ENCODE measurements at regions not wholly inside any gene's neighbourhood (a gene's known extent, or its start where the extent isn't known, plus 50 kb on each side); places are given as distances from the start of the nearest gene placed in this dataset.

DNA sequence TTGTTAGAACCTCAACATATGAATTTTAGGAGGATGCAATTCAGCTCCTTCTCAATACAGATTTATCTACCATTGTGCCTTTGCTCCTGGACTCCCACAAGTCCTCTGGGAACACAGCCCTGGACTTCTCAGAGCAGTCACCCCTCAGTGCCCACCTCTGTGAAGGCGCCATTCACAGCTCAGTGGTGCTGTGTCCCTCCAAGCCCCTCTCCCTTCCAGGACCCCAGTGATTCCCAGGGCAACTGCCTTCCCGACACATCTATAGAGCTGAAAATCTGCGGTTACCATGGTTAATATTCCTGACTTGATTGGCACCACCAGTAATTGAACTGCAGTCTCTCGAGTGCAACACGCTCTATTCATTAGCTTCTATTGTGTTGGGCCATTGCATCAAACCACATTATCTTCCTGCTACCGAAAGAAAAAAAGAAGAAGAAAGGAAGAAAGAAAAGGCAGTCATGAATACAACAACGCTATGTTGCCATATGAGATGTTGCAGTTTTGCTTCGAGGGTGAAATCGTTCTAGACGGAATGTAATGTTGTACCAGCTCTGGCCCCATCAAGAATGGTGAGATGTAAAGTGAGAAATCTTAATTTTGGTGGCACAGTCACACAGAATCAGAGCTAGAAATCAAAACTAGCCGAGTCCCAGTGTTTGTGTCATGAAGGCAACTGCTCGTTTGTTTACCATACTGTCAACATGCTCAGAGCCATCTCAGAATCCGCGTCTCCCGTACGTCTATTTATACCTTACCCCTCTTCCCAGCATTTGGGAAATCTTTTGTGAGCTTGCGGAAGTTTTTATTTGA, 524.0 kb upstream of the ID2 start:
- DNase-seq = no peak

DNA sequence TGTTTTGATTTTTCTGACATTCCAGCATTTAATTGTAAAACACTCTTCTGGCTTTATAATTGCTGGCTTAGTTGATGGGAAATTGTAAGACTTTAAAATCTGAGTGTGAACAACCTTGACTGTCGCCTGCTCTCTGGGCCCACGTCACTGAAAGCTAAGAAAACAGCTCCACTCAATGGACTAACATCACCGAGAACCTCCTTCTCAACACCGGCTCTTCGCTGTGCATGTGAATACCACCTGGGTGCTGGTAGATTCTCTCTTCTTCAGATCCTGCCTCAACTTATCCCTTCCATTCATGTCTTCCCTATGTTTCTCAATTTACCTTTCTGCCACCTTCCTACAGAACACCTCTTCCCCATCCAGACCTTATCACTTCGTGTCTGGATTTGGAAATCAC, 523.1 kb upstream of the ID2 start:
- DNase-seq = no peak

DNA sequence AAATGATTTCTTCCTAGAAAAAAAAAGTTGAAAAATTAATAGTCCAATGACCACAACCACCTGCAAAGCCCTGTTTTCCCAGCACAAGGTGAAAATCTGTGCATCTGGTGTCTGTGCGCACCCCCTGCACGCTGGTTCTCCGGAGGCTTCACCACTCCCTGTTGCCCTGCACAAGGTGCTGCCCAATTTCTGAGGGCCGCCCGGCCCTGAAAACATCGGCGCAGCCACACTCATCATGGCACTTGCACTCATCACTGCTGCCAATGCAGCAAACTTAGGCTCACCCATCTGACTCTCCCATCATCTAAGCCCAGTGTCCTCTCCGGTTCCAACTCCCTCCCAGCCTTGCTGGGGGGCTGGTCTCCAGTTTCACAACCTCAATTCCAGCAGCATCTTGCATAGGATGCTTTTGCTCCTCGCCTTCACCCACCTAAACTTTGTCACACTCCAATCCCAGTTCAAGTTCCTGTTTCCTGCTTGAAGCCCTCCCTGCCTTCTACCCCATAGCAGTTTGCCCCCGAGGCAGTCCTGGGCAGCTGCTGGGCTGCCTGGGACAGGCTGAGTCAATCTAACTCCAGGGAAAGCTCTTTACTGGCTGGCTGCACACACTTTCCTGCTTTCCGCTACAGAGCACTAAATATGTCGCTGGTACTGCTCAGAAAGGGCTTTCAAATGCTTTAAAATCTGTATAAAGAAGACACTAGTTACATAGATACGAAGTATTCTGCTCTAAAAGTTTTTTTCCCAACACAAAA, 522.5 kb upstream of the ID2 start:
- no peak for DNase-seq

DNA sequence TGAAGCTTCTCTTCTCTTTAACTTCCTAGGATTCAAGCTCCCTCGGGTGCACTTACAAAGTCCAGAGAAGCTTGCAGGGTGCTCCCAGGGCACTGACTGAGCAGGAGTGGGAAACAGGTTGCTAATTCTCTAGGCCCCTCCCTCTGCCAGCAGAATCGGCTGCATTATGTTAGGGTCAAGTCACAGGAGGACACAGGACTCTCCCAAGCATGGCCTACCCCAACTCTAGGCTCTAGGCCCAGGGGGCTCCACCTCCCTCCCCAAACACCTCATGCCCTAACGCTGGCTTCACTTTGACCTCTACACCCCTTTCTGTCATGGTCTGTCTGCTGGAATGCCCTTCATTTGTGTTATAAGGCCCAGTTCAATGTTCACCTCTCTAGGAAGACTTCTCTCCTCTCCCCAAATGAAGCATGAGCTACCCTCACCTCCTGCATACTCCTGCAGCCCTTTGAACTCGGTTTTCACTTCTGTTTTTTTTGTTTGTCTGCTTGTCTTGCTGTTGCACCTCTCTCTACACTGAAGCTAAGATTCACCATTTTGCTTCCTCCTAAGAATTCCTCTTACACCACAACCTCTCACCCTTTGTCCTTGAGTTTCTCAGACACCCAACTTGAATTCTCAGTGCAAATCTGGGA, 521.8 kb upstream of the ID2 start:
- DNase-seq = no peak

DNA sequence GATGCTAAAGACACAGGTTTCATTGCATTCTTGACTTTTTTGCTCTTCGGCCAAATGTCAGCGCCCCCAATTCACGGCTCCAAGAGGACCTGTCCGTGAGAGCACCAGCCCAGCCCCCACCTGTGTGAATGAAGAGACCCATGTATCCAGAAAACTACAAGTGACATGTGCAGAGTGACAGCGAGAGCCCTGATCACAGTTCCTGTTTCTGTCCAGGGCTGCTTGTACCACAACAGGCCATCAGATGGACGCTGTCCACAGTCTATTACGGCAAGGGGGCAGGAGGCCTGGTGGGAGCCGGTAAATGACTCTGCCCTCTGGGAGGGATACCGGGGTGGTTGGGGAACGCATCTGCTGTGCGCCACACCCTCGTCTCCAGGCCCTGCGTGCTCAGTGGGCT, 520.9 kb upstream of the ID2 start:
- no peak for DNase-seq

DNA sequence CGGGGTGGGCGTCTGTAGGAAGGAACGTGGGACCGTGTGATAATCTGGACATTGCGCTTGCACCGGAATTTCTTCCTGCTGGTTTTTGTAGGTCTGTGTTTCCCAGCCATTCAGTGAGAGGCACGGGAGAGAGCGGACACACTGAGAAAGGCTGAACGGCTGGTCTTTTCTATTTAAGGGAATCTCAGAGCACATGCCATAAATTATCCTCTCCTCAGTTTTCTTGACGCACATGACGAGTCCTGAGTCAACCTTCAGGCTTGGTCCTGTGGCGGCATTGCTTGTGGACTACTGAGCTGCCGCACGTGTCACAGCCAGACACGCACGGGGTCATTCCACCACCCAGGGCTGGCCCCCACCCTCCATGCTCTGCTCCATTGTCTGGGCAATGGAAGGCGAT, 519.3 kb upstream of the ID2 start:
- no peak for DNase-seq

DNA sequence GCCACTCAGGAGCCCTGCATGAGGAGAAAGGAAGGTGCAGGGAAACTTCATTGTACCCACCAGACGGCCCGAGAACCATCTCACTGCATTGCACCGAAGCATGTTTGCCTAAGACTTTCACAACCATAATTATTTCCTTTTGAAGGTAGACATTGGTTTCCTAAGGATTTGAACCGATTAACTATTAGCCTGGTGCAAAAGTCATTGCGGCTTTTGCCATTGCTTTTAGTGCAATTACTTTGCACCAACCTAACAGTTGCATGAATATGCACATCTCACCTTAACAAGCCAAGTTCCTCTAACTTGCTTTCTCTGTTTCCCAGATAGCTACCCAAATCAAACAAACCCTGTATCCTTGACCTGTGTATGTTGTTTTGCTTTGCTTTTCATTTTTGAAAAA, 516.3 kb upstream of the ID2 start:
- no peak for DNase-seq

DNA sequence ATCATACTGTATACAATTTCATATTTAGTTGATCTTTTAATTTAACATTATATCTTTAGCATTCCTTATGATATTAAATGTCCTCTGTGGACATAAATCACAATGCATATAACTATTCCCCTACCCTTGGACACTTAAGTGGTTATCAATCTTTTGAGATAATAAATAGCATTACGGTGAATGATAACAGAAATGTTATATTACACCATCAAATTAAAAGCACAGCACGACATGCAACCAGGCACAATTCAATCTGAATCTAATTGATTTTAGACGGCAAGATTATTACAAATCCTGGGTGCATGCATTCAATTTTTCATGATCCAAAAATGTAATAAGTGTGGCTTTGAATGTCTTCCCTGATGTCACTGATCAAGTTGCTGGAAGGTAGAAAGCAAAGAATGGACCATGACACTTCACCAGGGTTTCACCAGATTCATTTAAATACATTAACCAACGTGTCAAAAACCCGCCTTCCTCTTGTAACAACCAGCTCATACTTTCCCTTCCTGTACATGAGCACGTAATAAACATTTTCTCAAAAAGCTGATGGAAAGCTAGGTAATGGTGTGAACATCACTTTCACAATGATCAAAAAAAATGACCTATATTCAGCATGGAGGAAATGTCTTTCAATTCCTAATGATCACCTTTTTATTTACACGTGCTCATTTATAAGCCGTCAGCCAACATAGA, 513.7 kb upstream of the ID2 start:
- no peak for DNase-seq

DNA sequence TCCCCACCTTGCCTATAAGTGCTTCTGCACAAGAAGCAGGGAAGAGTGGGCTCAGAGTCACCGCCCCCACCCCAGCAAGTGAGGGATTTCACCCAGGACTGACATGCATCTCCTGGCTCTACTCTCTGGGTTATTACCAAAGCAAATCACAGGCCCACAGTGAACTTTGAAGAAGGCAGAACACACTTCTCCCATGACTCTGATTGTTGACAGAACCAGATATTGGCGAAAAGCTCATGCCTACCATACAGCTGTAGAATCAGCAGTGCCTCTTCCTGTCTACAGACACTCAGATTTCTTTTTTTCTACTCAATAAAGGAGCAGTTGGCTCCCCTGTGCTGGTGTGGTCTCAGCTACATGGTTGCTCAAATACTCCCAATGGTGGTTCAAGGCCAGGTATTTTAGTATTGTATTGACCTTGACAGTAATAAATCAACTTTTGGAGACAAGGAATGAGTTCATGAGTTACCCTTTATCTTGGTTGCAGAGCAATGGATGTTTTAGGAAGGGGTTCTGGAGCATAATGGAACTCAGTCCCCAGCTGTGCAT, 512.9 kb upstream of the ID2 start:
- DNase-seq = no peak

DNA sequence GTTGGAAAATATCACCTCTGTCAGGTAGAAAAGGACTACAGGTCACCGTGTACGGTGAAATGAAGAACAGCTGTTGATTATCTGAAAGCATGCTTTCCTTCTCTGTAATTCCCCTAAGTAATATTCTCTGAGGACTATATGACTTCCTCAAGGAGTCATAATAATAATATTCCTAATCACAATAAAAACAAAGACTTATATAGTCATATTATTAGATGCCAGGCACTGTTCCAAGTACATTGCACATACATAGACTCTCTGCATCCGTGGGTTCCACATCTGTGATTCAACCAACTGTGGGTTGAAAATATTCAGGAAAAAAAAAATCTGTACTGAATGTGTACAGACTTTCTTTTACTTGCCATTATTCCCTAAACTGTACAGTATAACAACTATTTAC, 512.4 kb upstream of the ID2 start:
- DNase-seq = no peak

DNA sequence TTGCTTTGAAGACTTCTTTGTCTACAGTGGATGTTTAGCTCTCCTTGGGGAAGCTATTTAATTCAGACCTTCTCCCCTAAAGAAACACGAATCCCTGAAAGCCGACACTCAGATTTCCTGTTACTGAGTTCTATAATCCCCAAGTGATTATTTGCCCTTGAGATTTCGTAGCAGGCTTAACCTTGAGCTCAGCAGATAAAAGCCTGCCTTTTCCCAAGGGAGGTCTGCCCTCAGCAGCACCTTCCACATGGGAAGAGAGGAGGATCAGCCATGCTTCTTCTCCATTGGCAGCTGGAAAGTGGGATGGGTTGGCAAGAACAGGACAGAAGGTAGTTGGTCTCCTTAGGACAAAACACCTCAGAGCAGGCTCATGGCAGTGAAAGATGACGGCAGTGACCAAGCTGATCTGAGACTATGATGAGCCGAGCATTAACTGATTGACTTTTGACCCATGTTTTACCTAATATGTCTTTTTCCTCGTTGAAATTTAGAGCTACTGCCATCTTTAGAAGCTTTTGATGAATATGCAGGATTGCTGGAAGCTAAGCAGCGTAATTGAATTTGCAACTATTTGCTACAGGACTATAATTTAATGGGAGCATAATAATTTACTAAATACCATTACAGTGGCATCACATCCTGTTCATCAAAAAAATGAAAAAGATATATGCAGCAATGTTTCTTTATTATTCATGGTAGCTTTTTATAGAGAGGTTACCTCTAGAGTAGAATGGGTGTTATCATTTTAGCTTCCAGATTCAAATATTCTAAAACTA, 511.1 kb upstream of the ID2 start:
- DNase-seq = no peak

DNA sequence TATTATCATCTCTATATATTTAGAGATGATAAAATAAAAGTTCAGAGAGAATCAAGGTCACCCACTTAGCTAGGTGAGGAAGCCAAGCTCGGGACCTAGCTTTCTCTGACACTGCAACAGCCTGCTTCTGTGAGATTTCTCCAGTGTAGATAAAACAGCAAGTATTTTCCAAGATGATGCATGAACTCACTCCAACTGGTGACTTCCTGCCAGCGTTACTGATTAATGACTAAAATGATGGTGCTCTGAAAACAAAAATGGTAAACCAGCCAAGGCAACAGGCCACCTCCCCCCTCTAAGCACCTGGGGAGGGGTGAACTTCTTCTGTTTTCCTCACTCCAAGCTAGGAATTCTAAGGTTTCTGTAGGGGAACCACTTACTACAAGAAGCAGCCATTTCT, 510.2 kb upstream of the ID2 start:
- no peak for DNase-seq

DNA sequence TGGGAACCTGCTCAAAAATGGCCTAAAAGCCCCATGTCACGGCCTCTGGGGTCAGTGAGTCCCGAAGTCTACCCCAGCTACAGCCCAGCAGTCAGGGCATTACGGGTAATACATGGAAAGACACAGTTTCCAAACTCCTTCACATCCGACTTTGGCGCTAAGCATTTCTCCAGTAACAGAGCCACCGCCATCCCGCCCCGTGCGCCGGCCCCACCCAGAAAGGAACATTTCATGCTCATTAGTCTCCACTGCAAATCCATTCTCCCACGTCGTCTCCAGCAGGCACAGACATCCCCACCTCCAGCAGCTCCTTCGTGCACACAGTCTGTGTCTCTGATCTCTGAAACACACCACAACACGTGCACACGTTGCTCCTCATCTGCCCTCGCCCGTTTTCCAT, 509.2 kb upstream of the ID2 start:
- no peak for DNase-seq

DNA sequence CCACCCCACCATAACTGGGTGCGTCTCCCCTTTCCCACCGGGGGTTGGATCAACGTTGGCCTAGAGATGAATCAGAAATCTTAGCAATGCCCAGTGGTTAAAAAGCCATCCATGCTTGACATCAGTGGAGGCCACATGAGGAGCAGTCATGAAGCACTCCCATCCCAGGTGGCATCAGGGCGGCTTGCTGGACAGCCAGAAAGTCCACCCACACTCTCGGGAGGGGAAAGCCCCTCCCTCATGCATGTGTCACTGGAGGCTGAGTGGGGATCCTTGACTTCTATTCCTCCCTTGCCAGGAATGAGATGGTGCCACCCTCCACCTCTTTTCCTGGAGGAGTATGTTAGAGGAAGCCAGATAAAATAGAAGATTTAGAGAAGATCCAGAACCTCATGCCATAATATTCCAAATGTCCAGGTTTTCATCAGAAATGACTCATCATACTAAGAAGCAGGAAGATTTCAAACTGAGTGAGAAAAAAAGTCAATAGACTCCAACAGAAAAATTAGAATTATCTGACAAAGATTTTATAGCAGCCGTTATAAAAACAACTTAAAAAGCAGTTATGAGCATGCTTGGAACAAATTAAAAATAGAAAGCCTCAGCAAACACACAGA, 507.1 kb upstream of the ID2 start:
- no peak for DNase-seq

DNA sequence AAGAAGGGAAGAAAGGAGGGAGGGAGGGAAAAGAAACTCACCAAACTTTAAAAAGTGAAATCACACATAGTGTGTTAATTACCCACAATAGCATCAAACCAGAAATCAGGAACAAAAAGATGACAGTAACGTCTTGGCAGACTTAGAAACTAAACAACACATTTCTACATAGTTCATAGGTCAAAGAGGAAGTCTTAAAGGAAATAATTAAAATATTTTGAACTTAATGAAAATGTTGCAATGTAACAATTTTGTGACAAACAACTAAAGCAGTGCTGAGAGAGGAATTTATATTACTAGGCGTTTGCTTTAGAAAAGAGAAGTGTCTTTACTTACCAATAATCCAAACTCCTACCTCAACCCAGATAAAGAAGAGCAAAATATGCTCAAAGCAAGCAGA, 505.0 kb upstream of the ID2 start:
- DNase-seq = no peak

DNA sequence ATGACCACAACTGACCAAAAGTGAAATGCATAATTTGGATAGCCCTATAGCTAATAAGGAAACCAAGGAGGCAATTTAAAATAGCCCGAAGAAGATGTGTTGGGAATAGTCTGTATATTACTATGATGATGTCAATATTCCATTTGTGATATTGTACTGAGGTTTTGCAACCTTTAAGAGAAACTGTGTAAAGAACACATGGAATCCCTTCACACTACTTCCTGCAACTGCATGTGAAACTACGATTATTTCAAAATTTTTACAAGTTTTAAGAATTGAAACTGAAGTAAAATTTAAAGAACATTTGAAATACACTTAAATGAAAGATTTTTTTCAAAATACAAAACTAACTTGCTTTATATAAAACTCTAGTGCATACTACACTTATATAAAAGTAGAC, 504.3 kb upstream of the ID2 start:
- DNase-seq = no peak

DNA sequence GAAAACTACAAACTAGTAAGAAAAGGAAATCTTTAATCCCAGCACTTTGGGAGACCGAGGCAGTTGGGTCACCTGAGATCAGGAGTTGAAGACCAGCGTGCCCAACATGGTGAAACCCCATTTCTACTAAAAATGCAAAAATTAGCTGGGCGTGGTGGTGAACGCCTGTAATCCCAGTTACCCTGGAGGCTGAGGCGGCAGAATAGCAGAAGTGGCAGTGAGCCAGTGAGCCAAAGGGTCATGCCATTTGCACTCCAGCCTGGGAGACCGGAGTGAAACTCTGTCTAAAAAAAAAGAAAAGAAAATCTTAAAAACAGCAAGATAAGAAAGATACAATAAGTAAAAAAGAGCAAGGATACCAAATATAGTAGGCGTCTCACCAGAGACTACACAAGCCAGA, 502.9 kb upstream of the ID2 start:
- DNase-seq = no peak

DNA sequence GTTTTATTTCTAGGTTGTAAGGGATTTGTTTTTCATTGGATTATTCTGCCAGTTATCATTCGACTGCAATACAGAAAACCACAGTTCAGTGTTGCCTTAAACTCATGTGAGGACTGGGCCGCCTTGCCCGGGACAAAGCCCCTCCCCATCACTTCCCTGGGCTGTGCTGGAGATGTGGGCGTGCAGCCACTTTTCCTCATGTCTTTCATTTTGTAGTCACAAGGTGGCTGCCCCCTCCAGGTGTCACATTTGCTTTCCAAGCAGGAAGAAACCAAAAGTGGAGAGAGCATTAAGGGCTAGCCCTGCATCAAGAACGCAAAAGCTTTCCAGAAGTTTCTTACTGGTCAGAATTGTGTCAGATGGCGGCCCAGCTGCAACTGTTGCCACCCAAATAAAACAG, 492.5 kb upstream of the ID2 start:
- no peak for DNase-seq

DNA sequence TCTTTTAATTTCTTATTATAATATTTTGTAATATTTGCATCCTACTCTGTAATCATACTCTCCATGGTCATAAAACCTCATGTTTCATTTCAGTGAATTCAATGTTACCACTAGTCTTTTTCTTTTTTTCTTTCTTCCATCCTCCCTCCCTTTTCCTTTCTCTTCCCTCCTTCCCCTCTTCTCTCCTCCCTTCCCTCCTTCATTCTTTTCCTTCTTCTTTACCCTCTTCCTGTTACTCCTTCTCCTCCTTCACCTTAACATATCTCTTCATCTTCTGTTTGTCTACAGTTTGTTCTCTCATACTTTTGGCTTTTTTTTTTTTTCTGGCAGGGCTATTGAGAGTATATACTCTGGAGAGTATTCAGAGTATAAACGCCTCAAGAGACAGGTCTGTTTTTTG, 491.6 kb upstream of the ID2 start:
- DNase-seq = no peak

DNA sequence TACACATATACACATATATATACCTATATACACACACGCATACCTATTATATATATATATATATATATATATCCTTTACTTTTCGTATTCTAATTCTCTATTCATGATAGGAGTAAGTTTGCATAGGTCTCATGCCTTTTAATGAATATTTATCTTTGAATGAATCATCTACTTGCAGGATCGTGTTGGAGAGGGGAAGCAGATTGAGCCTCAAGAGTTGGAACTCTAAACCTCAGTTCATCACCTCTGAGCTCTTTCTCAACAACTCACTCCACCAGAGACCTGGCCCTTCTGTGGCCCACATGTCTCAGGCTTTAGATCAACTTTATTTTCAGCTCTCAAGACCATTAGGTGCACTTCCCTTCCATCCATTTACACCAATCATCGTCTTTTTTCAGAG, 490.4 kb upstream of the ID2 start:
- no peak for DNase-seq

DNA sequence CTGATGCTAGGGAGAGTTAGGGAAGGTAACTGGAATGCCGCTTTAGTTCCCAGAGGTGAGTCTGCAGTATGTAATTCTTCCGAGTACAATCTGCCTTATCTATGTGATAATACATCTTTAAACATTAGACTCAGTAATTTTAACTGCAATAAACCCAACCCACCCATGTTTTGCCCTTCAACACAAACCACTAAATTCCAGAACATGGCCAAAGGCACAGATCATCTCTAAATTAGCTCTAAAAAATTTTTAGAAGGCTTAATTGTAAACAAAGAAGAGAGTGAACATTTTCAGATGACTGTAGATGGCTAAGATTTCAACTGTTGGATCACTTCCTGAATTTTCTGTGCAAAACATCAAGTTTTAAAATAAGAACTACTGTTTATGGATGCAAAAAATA, 488.7 kb upstream of the ID2 start:
- no peak for DNase-seq
